ENCODE measurements at regions not wholly inside any gene's neighbourhood (a gene's known extent, or its start where the extent isn't known, plus 50 kb on each side); places are given as distances from the start of the nearest gene placed in this dataset.
A peak's percentile ranks its signal among the peaks of the same experiment; 100 is the strongest.

DNA sequence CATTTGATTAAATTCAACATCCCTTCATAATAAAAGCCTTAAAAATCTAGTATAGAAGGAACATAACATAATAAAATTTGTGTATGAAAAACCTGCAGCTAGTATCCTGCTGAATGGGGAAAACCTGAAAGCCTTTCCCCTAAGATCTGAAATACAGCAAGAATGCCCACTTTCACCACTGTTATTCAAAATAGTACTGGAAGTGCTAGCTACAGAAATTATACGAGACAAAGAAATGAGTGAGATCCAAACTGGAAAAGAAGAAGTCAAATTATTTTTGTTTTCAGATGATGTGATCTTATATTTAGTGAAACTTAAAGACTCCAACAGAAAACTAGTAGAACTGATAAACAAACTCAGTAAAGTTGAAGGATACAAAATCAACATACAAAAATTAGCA is 152.9 kb downstream of the RTL3 start (continued):
- TF ChIP-seq TARDBP (IDR thresholded peaks at IDR 0.05; ENCODE audit: borderline replicate concordance), result no peak
- no peak for TF ChIP-seq IRF4 (IDR thresholded peaks at IDR 0.05; ENCODE audit: low read depth, low read length)
- no peak for TF ChIP-seq BCL11A (IDR thresholded peaks at IDR 0.05; ENCODE audit: low read depth, low read length)
- TF ChIP-seq BMI1 (IDR thresholded peaks at IDR 0.05; ENCODE audit: borderline replicate concordance), result no peak
- no peak for TF ChIP-seq SREBF1 (IDR thresholded peaks at IDR 0.05; ENCODE audit: low read length)
- TF ChIP-seq, protein P1, sequence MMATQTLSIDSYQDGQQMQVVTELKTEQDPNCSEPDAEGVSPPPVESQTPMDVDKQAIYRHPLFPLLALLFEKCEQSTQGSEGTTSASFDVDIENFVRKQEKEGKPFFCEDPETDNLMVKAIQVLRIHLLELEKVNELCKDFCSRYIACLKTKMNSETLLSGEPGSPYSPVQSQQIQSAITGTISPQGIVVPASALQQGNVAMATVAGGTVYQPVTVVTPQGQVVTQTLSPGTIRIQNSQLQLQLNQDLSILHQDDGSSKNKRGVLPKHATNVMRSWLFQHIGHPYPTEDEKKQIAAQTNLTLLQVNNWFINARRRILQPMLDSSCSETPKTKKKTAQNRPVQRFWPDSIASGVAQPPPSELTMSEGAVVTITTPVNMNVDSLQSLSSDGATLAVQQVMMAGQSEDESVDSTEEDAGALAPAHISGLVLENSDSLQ (IDR thresholded peaks at IDR 0.05), result no peak
- no peak for TF ChIP-seq TCF12 (IDR thresholded peaks at IDR 0.05; ENCODE audit: low read depth, low read length)
- no peak for TF ChIP-seq RELA (IDR thresholded peaks at IDR 0.05; ENCODE audit: borderline replicate concordance, partially characterized antibody)
- peak; percentile 75 for TF ChIP-seq NFIC (IDR thresholded peaks at IDR 0.05; ENCODE audit: low read depth, low read length)
- TF ChIP-seq JUNB (IDR thresholded peaks at IDR 0.05), result peak; percentile 77
- 0 out of 2 replicates have a peak, but pooled peaks have one; percentile 21 for TF ChIP-seq GABPA (IDR thresholded peaks at IDR 0.05; ENCODE audit: low read depth)
- TF ChIP-seq, protein P2, sequence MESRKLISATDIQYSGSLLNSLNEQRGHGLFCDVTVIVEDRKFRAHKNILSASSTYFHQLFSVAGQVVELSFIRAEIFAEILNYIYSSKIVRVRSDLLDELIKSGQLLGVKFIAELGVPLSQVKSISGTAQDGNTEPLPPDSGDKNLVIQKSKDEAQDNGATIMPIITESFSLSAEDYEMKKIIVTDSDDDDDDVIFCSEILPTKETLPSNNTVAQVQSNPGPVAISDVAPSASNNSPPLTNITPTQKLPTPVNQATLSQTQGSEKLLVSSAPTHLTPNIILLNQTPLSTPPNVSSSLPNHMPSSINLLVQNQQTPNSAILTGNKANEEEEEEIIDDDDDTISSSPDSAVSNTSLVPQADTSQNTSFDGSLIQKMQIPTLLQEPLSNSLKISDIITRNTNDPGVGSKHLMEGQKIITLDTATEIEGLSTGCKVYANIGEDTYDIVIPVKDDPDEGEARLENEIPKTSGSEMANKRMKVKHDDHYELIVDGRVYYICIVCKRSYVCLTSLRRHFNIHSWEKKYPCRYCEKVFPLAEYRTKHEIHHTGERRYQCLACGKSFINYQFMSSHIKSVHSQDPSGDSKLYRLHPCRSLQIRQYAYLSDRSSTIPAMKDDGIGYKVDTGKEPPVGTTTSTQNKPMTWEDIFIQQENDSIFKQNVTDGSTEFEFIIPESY (IDR thresholded peaks at IDR 0.05), result no peak
- TF ChIP-seq CREM (IDR thresholded peaks at IDR 0.05; ENCODE audit: low read depth), result no peak
- no peak for TF ChIP-seq SP1 (IDR thresholded peaks at IDR 0.05; ENCODE audit: low read depth, low read length)
- TF ChIP-seq ETV6 (conservative IDR thresholded peaks at IDR 0.05 in 1 of 2, IDR thresholded peaks at IDR 0.05 in 1 of 2; ENCODE audit: borderline replicate concordance in 1 of 2, low read depth in 1 of 2), result peak in 1 of 2 experiments; percentile 55; a peak in 1 of 4 replicates
- TF ChIP-seq, protein P3, sequence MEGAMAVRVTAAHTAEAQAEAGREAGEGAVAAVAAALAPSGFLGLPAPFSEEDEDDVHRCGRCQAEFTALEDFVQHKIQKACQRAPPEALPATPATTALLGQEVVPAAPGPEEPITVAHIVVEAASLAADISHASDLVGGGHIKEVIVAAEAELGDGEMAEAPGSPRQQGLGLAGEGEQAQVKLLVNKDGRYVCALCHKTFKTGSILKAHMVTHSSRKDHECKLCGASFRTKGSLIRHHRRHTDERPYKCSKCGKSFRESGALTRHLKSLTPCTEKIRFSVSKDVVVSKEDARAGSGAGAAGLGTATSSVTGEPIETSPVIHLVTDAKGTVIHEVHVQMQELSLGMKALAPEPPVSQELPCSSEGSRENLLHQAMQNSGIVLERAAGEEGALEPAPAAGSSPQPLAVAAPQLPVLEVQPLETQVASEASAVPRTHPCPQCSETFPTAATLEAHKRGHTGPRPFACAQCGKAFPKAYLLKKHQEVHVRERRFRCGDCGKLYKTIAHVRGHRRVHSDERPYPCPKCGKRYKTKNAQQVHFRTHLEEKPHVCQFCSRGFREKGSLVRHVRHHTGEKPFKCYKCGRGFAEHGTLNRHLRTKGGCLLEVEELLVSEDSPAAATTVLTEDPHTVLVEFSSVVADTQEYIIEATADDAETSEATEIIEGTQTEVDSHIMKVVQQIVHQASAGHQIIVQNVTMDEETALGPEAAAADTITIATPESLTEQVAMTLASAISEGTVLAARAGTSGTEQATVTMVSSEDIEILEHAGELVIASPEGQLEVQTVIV (IDR thresholded peaks at IDR 0.05; ENCODE audit: borderline replicate concordance, partially characterized antibody), result no peak
- TF ChIP-seq HDGF (IDR thresholded peaks at IDR 0.05), result no peak
- TF ChIP-seq TCF7 (IDR thresholded peaks at IDR 0.05; ENCODE audit: borderline replicate concordance), result no peak
- TF ChIP-seq, protein P4, sequence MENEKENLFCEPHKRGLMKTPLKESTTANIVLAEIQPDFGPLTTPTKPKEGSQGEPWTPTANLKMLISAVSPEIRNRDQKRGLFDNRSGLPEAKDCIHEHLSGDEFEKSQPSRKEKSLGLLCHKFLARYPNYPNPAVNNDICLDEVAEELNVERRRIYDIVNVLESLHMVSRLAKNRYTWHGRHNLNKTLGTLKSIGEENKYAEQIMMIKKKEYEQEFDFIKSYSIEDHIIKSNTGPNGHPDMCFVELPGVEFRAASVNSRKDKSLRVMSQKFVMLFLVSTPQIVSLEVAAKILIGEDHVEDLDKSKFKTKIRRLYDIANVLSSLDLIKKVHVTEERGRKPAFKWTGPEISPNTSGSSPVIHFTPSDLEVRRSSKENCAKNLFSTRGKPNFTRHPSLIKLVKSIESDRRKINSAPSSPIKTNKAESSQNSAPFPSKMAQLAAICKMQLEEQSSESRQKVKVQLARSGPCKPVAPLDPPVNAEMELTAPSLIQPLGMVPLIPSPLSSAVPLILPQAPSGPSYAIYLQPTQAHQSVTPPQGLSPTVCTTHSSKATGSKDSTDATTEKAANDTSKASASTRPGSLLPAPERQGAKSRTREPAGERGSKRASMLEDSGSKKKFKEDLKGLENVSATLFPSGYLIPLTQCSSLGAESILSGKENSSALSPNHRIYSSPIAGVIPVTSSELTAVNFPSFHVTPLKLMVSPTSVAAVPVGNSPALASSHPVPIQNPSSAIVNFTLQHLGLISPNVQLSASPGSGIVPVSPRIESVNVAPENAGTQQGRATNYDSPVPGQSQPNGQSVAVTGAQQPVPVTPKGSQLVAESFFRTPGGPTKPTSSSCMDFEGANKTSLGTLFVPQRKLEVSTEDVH (IDR thresholded peaks at IDR 0.05; ENCODE audit: low read depth, partially characterized antibody), result no peak
- no peak for TF ChIP-seq CEBPB (IDR thresholded peaks at IDR 0.05; ENCODE audit: borderline replicate concordance in 1 of 2, low read depth in 2 of 2, low read length in 2 of 2)
